MM.1S (cell line): ENCODE measurements at regions not wholly inside any gene's neighbourhood (a gene's known extent, or its start where the extent isn't known, plus 50 kb on each side); places are given as distances from the start of the nearest gene placed in this dataset.

ENCODE experiments used
- EZH2 ChIP-seq: fragments of 300-600 bp; sonication (generic); optimal IDR thresholded peaks from 2 replicates; pipeline ENCODE3; 2017; ENCODE audit warnings: low read depth, mild to moderate bottlenecking, antibody characterized with exemption, low read length, mixed read lengths
- EZH2phosphoT487 ChIP-seq: fragments of 300-600 bp; sonication (generic); IDR thresholded peaks from 2 replicates; pipeline ENCODE4 v1.6.1; 2018; ENCODE audit warnings: antibody characterized with exemption, low read length
- TF ChIP-seq, protein P1 (sequence below): fragments of 300-600 bp; sonication (generic); IDR thresholded peaks from 2 replicates; pipeline ENCODE4 v1.5.1; 2016; ENCODE audit warnings: antibody characterized with exemption, low read length, mixed read lengths

DNA sequence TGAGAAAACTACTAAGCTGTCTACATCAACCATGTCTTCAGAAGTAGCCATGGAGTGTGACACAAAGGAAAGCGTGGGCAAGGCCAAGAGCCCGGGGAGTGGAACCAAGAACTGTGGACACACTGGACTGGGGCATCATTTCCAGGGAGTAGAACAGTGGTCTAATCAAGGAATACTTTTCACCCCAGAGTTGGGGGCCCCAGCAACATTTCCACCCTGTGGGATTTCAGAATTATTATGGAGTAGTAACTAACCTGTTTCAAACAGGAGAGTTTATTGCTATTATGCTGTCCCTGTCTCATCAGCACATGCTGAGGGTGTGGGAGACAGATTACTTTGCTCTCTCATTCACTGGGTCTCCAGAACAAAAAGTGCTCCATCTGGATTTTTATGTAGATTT lies 58.0 kb upstream of the FSTL4 start:
- TF ChIP-seq, protein P1, sequence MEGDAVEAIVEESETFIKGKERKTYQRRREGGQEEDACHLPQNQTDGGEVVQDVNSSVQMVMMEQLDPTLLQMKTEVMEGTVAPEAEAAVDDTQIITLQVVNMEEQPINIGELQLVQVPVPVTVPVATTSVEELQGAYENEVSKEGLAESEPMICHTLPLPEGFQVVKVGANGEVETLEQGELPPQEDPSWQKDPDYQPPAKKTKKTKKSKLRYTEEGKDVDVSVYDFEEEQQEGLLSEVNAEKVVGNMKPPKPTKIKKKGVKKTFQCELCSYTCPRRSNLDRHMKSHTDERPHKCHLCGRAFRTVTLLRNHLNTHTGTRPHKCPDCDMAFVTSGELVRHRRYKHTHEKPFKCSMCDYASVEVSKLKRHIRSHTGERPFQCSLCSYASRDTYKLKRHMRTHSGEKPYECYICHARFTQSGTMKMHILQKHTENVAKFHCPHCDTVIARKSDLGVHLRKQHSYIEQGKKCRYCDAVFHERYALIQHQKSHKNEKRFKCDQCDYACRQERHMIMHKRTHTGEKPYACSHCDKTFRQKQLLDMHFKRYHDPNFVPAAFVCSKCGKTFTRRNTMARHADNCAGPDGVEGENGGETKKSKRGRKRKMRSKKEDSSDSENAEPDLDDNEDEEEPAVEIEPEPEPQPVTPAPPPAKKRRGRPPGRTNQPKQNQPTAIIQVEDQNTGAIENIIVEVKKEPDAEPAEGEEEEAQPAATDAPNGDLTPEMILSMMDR = no peak
- TF ChIP-seq EZH2 = no peak
- TF ChIP-seq EZH2phosphoT487 = no peak
